Transverse colon (tissue), 3 donors: ENCODE measurements at regions not wholly inside any gene's neighbourhood (a gene's known extent, or its start where the extent isn't known, plus 50 kb on each side); places are given as distances from the start of the nearest gene placed in this dataset.

Experiments
- CTCF ChIP-seq, 5 experiments: fragments of 200-600 bp in 3 of 5; fragments of 450-650 bp in 2 of 5; sonication (generic) in 3 of 5; IDR thresholded peaks; 1 replicate in 2 of 5; 2 replicates in 3 of 5; pipeline ENCODE4 v1.5.1; 2016 to 2017; ENCODE audit warnings: antibody characterized with exemption in 5 of 5, inconsistent platforms in 3 of 5, mild to moderate bottlenecking in 2 of 5, moderate library complexity in 1 of 5
- POLR2A ChIP-seq: fragments of 450-650 bp; IDR thresholded peaks from one replicate; pipeline ENCODE4 v1.6.1; 2016; ENCODE audit warnings: antibody characterized with exemption, mild to moderate bottlenecking, moderate library complexity

GRCh38 chr13:28550721-28551497 is 56.0 kb upstream of the FLT1 start:
- no peak for TF ChIP-seq CTCF (IDR thresholded peaks at IDR 0.05)
- TF ChIP-seq POLR2A, result no peak
